ENCODE measurements at regions not wholly inside any gene's neighbourhood (a gene's known extent, or its start where the extent isn't known, plus 50 kb on each side); places are given as distances from the start of the nearest gene placed in this dataset.

DNA sequence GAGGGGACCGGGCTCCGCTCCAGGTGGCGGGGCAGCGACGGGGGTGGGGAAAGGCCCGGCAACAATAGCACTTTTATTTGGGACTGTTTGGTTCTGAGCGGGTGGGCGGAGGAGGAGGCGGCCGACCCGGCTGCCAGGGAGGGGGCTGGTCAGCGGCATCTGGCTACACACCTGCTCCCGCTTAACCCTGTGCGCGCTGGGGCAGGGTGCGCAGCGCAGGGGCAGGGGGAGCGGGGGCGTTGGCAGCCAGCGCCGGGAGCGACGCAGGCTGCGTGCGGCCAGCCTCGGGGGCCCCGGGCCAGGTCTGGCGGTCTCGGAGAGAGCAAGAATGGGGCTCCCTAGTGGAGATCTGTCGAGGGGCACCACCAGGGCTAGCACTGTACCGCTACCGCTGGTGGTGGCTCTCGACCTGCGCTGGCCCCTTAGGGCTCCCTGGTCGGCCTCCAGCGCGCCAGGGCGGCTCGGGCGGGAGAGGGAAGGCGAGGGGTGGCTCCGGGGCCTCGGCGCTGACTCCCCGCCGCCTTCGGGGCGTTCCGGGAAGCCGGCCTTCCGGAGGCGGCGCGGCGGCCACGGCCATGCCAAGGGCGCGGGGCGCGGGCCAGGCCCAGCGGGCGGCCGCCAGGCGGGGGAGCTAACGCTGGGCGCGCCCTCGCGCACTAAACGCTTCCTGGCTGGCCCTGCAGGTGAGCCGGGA lies 92.4 kb downstream of the NCR2 start:
- in situ Hi-C loops (cut with HindIII; ENCODE audit: low pct_ligation_motif_present, low pct_unique_long_range_greater_than_20kb, low sequenced_read_pairs): no loop called here

DNA sequence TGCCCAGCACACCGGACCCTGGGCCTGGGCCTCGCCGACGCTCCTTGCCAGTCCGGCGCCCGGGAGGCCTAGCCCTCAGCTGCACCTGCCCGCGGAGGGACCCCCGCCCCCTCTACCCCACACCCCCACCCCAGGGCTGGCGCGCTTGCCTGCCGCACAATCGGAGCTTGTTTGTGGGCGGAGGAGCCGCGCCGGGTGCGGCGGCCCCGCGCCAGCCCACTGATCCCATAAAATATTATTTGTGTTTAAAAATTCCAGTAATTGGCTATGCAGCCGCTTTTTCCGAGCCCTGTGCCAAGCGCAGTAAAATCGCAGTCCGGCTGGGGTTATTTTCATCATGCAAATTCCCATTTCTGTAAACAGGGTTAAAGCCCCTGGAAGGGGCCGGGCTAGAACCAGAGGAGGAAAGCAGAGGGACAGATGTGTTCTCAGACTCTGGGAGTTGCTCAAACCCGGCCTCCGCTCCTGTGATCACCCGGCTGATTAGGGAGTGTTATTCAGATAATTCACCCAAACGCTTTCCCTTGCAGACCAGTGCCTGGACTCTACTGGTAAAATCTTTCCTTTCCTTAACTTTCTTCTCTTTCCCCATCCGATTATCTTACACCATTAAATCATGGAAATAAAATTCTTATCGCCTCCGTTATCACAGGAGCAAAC lies 93.1 kb downstream of the NCR2 start:
- DNase-seq: no peak
- in situ Hi-C loops (cut with HindIII; ENCODE audit: low pct_ligation_motif_present, low pct_unique_long_range_greater_than_20kb, low sequenced_read_pairs): no loop called here

More for the DNA sequence above, 92.4 kb downstream of the NCR2 start:
- DNase-seq: peak; percentile 42

DNA sequence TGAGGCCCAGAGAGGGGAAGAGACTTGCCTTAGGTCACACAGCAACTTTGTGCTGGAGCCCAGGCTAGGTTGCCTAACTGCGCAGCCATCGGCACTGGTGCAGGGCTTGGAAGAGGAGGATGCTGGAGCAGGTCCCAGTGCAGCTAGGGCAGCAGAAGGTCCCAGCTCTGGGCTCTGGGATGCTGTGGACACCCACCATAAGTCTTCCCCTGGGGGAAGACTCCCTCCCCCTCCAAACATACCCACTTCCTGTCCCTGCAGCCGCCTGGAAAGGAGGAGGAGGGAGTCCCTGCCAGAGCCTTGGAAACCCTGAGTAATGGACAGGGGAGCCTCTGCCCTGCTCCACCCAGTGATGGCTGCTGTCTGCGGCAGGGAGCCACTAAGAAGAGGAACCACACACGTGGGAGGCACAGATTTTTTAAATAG lies 93.6 kb downstream of the NCR2 start:
- DNase-seq: no peak
- in situ Hi-C loops (cut with HindIII; ENCODE audit: low pct_ligation_motif_present, low pct_unique_long_range_greater_than_20kb, low sequenced_read_pairs): no loop called here

DNA sequence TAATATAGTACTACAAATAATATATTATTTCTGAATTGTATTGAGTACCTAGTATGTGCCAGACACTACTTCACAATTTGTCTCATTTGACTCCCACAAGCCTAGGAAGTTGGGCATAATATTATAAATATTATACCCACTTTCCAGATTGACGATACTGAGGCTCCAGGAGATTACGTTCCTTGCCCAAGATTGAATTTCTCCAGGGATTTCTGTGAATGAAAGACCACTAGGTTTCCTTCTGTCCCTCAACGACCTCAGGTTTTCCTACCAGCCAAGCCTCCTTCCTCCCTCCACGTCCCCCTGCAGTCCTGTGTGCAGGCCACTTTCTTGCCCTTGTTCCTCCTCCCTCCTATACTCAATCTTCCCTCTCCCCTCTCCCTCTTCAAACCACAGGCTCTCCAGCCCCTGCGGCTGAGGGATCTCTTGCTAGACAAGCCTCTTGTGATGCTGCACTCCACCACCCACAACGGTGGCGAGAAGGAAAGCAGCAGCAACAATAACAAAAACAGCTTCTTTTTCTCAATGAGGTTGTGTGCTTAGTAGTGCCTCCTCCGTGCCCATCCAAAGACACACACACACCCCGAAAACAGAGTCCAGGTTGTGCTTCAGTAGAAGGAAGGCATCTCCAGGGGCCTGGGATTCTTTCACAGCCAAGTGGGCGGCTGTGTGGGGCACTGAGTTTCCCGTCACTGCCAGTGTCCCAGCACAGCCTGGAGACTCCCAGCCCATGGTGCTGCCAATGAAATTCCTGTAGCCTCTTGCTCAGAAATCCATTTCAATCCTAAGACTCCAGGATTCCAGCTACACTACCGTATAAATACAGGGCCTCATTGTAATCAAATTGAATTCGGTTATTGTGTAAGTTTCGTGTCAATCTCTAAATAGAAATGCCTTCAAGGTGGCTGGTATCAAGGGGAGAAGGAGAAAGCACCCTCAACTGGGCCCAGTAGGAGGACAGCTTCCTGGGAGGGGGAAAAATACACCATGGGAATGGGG lies 94.4 kb downstream of the NCR2 start:
- in situ Hi-C loops (cut with HindIII; ENCODE audit: low pct_ligation_motif_present, low pct_unique_long_range_greater_than_20kb, low sequenced_read_pairs): no loop called here
- DNase-seq: no peak

DNA sequence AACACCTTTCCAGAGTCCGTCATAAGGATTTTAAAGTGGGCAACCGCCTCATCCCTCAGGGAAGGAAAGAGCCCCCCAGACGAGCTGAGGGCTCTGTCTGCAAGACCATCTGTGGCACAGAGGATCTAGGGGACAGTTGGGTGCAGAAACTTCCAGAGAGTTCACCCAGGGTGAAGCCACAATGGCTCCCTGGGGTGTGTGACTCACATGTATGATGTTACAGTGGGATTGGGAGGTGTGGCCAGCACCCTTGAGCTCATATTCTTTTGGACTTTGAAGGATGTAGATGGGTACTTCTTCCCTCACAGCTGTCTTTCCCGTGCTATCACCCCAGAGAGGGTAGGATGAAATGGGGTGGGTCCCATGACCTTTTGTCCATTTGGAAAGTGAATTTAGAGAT lies 95.5 kb downstream of the NCR2 start:
- DNase-seq: peak; percentile 62
- in situ Hi-C loops (cut with HindIII; ENCODE audit: low pct_ligation_motif_present, low pct_unique_long_range_greater_than_20kb, low sequenced_read_pairs): no loop called here

DNA sequence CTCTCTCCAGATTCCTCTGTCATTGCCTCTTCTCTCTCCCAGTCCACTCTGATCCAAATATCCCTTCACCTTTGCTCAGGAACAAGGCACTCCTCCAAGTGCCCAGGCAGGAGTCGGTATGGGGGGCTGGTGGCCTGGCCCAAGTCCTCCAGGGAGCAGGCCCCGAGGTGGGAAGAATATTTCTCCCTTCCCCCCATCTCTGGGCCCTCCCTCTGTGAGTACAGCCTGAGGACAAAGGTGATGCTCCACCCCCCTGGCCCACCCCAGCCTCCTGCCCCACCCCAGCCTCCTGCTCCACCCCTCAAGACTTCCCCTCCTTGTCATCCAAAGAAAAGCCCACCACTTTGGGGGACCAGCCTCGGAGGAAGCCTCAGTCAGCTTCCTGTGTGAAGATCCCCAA lies 96.9 kb downstream of the NCR2 start:
- no peak for DNase-seq
- in situ Hi-C loops (cut with HindIII; ENCODE audit: low pct_ligation_motif_present, low pct_unique_long_range_greater_than_20kb, low sequenced_read_pairs): no loop called here

DNA sequence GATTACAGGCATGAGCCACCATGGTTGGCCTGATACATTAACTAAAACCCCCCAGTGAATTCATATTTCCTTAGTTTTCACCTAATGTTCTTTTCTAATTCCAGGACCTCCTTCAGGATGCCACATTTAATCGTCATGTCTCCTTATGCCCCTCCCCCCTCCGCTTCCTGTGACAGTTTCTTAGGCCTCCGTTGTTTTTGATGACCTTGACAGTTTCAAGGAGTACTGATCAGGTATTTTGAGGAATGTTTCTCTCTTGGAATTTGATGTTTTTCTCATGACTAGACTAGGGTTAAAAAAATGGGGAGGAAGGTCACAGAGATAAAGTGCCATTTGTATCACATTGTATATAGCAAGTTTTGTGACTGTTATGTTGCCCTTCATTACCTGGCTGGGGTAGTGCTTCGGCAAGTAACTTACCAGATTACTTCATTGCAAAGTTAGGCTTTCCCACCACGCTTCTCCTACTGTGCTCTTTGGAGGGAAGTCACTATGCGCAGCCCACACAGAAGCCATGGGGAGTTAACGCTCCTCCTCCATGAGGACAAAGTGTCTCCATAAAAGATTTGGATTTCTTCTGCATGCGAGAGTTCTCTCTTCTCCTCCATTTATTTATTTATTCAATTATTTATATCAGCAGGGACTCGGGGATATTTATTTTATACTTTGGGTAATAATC lies 99.5 kb downstream of the NCR2 start:
- in situ Hi-C loops (cut with HindIII; ENCODE audit: low pct_ligation_motif_present, low pct_unique_long_range_greater_than_20kb, low sequenced_read_pairs): no loop called here
- DNase-seq: no peak

DNA sequence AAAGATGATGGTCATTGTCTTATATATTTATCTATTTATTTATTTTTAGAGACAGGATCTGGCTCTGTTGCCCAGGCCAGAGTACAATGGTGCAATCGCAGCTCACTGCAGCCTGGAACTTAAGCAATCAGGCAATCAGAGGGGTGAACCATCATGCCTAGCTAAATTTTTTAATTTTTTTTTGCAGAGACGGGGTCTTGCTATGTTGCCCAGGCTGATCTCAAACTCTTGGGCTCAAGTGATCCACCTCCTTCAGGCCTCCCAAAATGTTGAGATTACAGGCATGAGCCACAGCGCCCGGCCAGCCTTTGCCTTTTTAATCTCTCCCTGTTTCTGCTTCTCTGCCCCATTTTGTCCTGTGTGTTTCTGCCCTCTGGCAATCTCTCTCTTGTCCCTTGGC lies 102.2 kb downstream of the NCR2 start:
- no peak for DNase-seq
- in situ Hi-C loops (cut with HindIII; ENCODE audit: low pct_ligation_motif_present, low pct_unique_long_range_greater_than_20kb, low sequenced_read_pairs): no loop called here

DNA sequence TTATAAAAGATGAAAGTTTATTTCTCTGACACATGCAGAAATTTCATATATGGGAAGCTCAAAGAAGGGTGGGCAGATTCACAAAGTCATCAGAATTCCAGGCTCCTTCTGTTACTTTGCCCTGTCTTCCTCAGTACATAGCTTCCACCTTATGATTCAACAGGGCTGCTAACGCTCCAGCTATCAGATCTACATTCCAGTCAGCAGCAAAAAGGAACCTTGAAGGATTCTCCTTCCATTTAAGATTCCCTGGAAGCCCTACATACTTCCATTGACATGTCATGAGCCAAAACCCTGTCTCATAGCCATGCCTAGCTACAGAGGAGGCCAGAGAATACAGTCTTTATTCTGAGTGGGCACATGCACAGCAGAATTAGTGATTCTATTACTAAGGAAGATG lies 103.3 kb downstream of the NCR2 start:
- in situ Hi-C loops (cut with HindIII; ENCODE audit: low pct_ligation_motif_present, low pct_unique_long_range_greater_than_20kb, low sequenced_read_pairs): no loop called here
- no peak for DNase-seq

DNA sequence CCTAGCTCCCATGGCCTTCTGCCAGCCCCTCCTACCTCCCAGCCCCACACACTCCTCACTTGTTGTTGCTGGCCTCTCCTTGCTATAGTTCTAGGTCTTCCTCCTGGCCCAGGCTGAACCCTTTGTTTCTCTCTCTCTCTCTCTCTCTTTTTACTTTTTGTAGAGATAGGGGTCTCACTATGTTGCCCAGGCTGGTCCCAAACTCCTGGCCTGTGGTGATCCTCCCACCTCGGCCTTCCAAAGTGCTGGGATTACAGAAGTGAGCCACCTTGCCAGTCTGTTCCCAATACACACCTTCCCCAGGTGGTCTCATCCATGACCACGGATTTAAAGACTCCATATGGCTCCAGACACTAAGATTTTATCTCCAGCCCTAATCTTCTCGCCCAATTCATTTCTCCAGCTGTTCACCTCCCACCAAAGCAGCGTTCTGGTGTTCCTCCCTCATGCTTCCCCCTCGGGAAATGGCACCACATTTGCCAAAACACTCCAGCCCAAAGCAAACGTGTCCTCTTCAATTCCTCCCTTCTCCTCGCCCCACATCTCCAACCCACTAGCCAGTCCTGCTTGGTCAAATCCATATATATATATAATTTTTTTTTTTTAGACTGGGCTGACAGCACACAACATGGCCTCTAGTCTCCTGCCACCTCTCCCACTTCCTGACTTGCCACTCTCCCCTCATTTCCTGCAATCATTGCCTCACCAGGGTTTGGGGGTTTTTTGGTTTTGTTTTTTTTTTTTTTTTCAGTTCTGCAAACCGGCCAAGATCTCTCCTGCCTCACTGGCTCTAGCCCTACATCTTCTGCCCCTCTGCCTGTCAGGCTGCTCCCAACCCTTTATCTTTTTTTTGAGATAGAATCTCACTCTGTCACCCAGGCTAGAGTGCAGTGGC lies 104.4 kb downstream of the NCR2 start:
- in situ Hi-C loops (cut with HindIII; ENCODE audit: low pct_ligation_motif_present, low pct_unique_long_range_greater_than_20kb, low sequenced_read_pairs): no loop called here
- DNase-seq: no peak

DNA sequence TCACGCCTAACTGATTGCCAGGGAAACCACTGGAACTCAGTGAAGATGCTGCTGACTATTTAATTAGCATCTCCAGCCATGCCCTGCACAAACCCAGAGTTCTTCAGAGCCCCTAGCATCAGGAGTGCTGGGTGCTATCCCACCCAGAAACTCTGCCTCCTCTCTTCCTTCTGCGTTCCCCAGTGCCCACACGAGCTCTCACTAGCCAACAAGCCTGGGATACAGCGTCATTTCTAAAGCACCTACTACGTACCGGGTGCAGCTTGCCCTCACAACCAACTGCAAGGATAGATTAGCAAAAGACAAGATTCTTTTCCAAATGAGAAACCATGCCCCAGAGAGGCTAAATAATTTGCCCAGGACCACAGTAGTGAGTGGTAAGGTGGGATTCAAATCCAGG lies 105.2 kb upstream of the FOXP4 start:
- in situ Hi-C loops (cut with HindIII; ENCODE audit: low pct_ligation_motif_present, low pct_unique_long_range_greater_than_20kb, low sequenced_read_pairs): no loop called here
- DNase-seq: no peak

DNA sequence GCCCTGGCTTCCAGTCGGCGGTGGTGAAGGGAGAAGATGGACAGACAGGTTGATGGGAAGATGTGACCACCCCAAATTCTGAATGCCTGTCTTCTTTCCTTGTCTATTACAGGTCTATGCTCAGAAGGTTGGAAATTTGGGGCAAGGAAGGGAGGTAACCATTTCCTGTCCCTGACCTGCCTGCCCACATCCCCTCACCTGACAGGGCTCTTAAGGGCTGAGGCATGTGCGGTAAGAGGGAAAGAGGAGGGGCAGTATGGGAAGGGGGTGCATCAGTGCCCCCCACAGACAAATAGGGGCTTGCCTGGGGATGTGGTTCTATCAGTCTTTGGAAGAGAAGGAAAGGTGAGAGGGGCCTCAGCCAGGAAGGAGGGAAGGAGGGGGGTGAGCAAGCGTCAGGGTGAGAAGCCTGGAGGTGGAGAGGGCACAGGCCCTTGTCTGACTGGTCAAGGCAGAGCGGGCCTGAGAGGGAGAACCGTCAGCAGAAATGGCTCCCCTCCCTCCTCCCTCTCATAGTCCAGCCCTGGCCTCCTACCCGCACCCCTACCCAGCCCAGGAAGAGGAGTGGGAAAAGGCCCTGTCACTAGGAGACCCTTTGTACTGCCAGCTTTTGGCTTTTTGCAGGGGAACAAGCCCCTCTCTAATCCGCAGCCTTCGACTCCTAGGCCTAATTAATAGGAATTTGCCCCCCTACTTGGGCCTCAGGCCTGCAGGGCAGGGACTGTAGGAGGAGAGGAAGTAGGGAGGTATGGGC lies 104.4 kb upstream of the FOXP4 start:
- DNase-seq: no peak
- in situ Hi-C loops (cut with HindIII; ENCODE audit: low pct_ligation_motif_present, low pct_unique_long_range_greater_than_20kb, low sequenced_read_pairs): no loop called here

DNA sequence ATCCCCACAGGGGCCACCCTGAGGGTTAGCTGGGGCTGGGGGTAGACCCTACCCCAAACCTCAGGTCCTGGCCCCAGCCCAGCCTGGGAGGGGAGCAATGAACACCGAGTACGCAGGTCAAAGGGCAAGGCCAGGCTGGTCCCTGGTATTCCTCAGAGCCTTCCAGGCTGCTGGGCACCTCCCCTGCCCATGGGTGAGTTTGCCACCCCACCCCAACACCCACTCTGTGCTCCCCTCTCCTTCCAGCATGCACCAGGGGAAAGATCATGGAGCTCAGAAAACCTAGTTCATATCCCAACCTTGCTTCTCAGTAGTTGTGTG lies 103.9 kb upstream of the FOXP4 start:
- in situ Hi-C loops (cut with HindIII; ENCODE audit: low pct_ligation_motif_present, low pct_unique_long_range_greater_than_20kb, low sequenced_read_pairs): no loop called here

DNA sequence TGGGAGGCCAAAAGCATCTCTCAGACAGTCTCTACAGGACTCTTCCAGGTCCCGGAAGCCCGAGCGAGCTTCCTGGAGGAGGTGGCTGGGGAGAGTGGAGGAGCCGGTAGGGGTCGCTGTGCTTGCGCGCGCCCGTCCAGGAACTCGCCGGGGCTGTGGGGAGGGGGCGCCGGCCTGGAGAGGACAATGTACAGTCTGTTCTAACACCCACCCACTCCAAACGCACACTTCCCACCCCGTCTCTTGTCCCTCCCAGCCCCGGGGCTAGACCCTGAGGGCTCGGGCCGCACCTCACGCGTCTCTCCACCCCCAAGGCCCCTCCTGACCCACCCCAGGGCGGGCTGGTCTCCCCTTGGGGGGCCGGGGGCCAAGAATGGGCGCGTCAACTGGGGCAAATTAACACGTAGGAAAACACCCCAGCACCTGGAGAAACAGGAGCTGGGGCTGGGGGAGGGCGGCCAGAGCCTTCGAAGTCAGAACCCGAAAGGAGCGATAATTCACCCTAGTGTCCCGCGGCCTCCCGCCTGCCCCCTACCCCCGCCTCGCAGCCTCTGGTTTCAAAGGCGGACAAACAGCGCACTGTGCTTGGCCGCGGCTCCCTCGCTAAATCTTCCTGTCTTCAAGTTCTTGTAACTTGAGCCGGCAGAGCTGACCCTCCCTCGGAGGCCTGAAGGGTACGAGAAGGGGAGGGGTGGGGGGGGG lies 103.2 kb upstream of the FOXP4 start:
- DNase-seq: no peak
- in situ Hi-C loops (cut with HindIII; ENCODE audit: low pct_ligation_motif_present, low pct_unique_long_range_greater_than_20kb, low sequenced_read_pairs): no loop called here

More for the DNA sequence above, 103.9 kb upstream of the FOXP4 start:
- DNase-seq: no peak

DNA sequence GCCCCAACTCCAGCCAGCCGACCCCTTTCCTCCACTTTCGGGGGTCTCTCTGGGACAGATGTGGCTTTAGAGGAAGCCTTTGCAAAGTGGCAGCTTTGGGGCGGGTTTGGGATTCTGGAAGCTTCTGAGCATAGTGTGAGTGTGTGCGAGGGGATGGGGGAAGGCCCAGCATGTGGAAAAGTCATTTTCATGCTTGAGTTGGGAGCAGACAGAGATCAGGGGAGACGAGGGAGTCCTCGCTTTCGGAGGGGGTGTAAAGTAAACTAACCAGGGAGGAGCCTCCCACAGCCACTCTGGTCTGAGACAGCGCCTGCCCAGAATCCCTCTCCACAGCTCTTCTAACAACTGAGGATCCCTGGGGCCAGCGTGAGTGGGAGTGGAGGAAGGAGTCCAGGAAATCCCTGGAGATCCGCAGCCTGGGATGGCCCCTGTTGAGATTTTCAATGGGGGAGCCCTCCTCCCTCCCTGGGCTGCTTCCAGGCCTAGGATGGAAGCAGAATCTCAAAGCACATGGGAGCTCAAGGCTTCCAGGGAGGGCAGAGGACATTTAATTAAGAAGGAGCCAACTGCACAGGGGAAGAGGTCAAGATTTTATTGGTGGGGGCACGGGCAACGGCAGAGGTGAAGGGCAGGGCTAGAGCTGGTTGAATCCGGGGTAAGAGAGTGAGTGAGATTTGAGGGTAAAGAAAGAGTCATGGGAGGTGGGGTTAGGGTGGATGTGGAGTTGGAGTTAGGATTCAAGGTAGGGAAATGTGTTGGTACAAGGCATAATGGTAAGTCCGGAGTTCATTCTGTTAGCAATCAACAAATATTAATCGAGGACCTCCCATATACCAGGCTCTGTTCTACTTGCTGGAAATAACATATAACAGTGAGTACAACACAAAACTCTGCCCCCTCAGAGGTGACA lies 102.3 kb upstream of the FOXP4 start:
- DNase-seq: no peak

DNA sequence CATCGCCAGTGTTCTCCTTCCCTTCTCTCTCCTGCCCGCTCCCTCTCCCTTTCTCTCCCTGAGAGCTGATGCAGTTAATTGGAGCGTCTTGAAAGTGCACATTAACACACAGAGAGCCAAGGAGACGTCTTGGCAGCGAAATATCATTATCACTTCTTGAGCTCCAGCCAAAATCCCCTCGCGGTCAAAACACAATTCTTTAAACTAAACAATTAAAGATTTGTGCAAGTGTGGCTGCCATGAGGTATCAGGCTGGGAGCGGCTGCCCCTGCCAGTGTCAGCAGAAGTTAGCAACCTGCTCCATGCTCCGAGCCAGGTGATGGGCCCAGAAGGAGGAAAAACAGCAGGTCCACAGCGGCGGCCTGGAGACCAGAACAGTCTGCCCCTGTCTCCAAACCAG lies 100.9 kb upstream of the FOXP4 start:
- in situ Hi-C loops (cut with HindIII; ENCODE audit: low pct_ligation_motif_present, low pct_unique_long_range_greater_than_20kb, low sequenced_read_pairs): no loop called here
- no peak for DNase-seq

More for the DNA sequence above, 102.3 kb upstream of the FOXP4 start:
- in situ Hi-C loops (cut with HindIII; ENCODE audit: low pct_ligation_motif_present, low pct_unique_long_range_greater_than_20kb, low sequenced_read_pairs): no loop called here

All from ACHN (cell line).